Spinal cord (tissue), 9 donors: ENCODE measurements at regions not wholly inside any gene's neighbourhood (a gene's known extent, or its start where the extent isn't known, plus 50 kb on each side); places are given as distances from the start of the nearest gene placed in this dataset.
A peak's percentile ranks its signal among the peaks of the same experiment; 100 is the strongest.
"Not testable (repeated sequence)": the region's sequence is repeated elsewhere in the genome, so short reads cannot be mapped to it uniquely, and the experiment has no call there.

ENCODE experiments used
- DNase-seq, 6 donors: peaks; one replicate each; pipeline versions ENCODE4 v3.0.0 to v3.0.0-alpha.2; 2013 to 2015; ENCODE audit warnings: low spot score in 6 of 6, low read depth in 4 of 6
- H3K27ac ChIP-seq: one replicate; pipeline ENCODE4 v1.5.1; 2013; ENCODE audit warnings: low read depth, low read length, control low read depth
- H3K27me3 ChIP-seq: one replicate; pipeline ENCODE4 v1.6.1; 2013; ENCODE audit warnings: low read length; ENCODE audit not compliant: control insufficient read depth, insufficient read depth
- H3K36me3 ChIP-seq: one replicate; pipeline ENCODE4 v1.6.1; 2013; ENCODE audit warnings: low read length; ENCODE audit not compliant: control insufficient read depth, insufficient read depth
- H3K4me1 ChIP-seq: one replicate; pipeline ENCODE4 v1.6.1; 2013; ENCODE audit warnings: low read length; ENCODE audit not compliant: control insufficient read depth, insufficient read depth
- H3K4me3 ChIP-seq: one replicate; pipeline ENCODE4 v1.5.1; 2013; ENCODE audit warnings: low read depth, low read length, control low read depth
- H3K9me3 ChIP-seq: one replicate; pipeline ENCODE4 v1.6.1; 2013; ENCODE audit warnings: low read length; ENCODE audit not compliant: control insufficient read depth, insufficient read depth
- WGBS: methylation state at CpG from one replicate; pipeline ENCODE4 v1.1.5; 2013; ENCODE audit warnings: missing lambda C conversion rate; ENCODE audit not compliant: insufficient coverage; 5-methylcytosine and 5-hydroxymethylcytosine counted together
- donor health status: healthy.

DNA sequence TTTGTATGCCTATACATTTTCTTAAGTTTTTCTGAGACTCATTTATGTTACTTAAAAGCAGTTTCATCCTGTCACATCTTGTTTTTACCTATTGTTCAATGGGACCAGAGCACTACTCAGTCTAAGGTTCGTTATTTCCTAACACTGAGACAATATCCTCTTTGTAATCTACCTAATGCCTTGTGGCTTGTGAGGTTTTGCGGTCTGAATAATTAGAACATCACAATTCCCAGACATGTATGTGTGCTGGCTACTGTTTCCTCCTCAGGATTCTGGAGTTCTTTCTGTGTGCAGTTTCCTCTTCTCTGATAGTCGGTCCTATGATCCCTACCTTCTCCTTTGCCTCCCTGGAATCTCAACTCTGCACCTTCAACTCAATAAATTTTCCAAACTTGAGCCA, 620.2 kb downstream of the ANKRD7 start:
- Histone ChIP-seq H3K4me3 (no peak overlapping the region), H3K36me3 (no peaks in the 10 kb centered on the region), H3K27me3 (no peaks in the 10 kb centered on the region), H3K9me3 (no peaks in the 10 kb centered on the region), H3K27ac (no peak overlapping the region), H3K4me1 (no peaks in the 10 kb centered on the region)
- WGBS, result 80% methylated on average over 1 of the region's 3 CpGs
- no peak for DNase-seq

DNA sequence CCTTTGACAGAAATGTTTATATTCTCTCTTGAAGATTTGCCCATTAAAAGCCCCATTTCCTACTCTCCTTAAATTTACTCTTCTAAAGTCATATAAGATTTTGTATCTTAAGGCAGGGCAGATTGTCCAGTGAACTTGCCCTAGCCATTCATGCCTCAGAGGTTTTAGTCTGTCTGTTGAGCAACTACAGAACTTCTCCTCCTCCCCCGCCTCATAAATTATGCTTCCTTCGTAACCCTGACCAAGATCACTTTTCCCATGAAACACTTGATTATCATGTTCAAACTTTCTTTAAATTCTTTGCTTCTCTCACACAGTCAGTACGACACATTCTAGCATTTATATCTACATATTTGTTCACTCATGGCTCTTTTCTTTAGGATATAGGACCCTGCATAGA, 621.3 kb downstream of the ANKRD7 start:
- Histone ChIP-seq H3K4me3 (no peak overlapping the region), H3K4me1 (no peaks in the 10 kb centered on the region), H3K27me3 (no peaks in the 10 kb centered on the region), H3K36me3 (no peaks in the 10 kb centered on the region), H3K9me3 (no peaks in the 10 kb centered on the region), H3K27ac (no peak overlapping the region)
- WGBS, result 100% methylated on average over 2 of the region's 3 CpGs
- no peak for DNase-seq

- no peak overlapping the region for H3K27ac ChIP-seq
- H3K9me3 ChIP-seq, result no peaks in the 10 kb centered on the region
- no peak overlapping the region for H3K4me3 ChIP-seq
- no peaks in the 10 kb centered on the region for H3K36me3 ChIP-seq
- no peaks in the 10 kb centered on the region for H3K27me3 ChIP-seq
- no peak for DNase-seq
- H3K4me1 ChIP-seq, result no peaks in the 10 kb centered on the region
Measured at GRCh38 chr7:118846977-118847376, 622.5 kb downstream of the ANKRD7 start.

- H3K4me3 ChIP-seq, result no peak overlapping the region
- no peaks in the 10 kb centered on the region for H3K27me3 ChIP-seq
- DNase-seq, result peak in 1 of 6 donors; percentile 30
- no peaks in the 10 kb centered on the region for H3K9me3 ChIP-seq
- H3K36me3 ChIP-seq, result no peaks in the 10 kb centered on the region
- 50% methylated on average over 1 of the region's 3 CpGs for WGBS
- no peak overlapping the region for H3K27ac ChIP-seq
- H3K4me1 ChIP-seq, result no peaks in the 10 kb centered on the region
Measured at GRCh38 chr7:118855290-118855689, 630.8 kb downstream of the ANKRD7 start.

- Histone ChIP-seq H3K27me3 (no peaks in the 10 kb centered on the region), H3K4me1 (no peaks in the 10 kb centered on the region), H3K36me3 (no peaks in the 10 kb centered on the region), H3K9me3 (no peaks in the 10 kb centered on the region), H3K4me3 (no peak overlapping the region), H3K27ac (no peak overlapping the region)
- no peak for DNase-seq
- 90% methylated on average over 42 of the region's 49 CpGs for WGBS
Measured at GRCh38 chr7:118858651-118859149, 634.2 kb downstream of the ANKRD7 start.

DNA sequence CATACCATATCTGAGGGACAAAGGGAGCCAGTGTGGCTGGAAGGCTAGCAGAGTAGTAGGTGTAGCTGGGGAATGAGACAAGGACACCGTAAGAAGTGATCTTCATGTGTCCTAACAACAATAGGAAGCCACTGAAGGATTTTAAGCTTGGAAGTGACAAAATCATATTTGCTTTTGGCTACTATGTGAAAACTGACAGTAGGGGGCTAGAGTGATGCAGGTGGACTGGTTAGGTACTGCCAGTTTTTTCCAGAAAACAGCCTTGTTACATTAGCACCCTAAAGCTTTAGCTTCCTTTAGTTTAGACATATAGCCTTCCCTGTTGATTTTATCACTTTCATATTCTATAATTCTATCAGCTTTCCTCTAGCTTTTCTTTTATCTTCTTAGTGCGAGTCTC, 637.1 kb downstream of the ANKRD7 start:
- no peaks in the 10 kb centered on the region for H3K36me3 ChIP-seq
- no peak overlapping the region for H3K27ac ChIP-seq
- H3K4me3 ChIP-seq, result no peak overlapping the region
- H3K4me1 ChIP-seq, result no peaks in the 10 kb centered on the region
- 100% methylated on average over 2 of the region's 2 CpGs for WGBS
- no peaks in the 10 kb centered on the region for H3K9me3 ChIP-seq
- H3K27me3 ChIP-seq, result no peaks in the 10 kb centered on the region
- peak in 1 of 6 donors; percentile 19 for DNase-seq

GRCh38 chr7:118862740-118863139, 638.2 kb downstream of the ANKRD7 start:
- no peak for DNase-seq
- Histone ChIP-seq H3K27ac (no peak overlapping the region), H3K4me3 (no peak overlapping the region), H3K9me3 (no peaks in the 10 kb centered on the region), H3K36me3 (no peaks in the 10 kb centered on the region), H3K4me1 (no peaks in the 10 kb centered on the region), H3K27me3 (no peaks in the 10 kb centered on the region)
- WGBS, result no CpG with 5 or more reads among the region's 1 CpG

- no peaks in the 10 kb centered on the region for H3K36me3 ChIP-seq
- WGBS, result 80% methylated on average over 1 of the region's 2 CpGs
Measured at GRCh38 chr7:118863966-118864365, 639.5 kb downstream of the ANKRD7 start.

DNA sequence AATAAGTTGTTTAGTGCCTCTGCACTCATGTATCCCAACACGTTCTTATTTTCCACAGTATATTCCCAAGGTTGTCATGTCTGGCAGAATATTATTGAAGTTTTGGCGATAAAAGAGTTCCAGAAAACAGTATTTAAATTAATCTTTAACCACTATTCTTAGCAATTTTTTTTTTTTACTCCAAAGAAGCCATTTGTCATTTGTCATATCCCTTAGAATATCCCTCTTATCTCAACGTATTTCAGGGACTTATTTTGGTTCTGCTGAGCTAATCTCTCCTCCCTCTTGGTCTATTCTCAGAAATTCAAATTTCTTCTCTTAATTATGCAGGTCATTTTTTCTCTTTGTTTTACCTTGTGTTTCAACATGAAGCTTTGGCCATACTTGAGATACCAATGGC, 643.4 kb downstream of the ANKRD7 start:
- Histone ChIP-seq H3K36me3 (no peaks in the 10 kb centered on the region), H3K4me3 (no peak overlapping the region), H3K9me3 (no peaks in the 10 kb centered on the region), H3K27me3 (no peaks in the 10 kb centered on the region), H3K27ac (no peak overlapping the region), H3K4me1 (no peaks in the 10 kb centered on the region)
- no peak for DNase-seq
- 86% methylated on average over 1 of the region's 3 CpGs for WGBS

More at GRCh38 chr7:118863966-118864365, 639.5 kb downstream of the ANKRD7 start:
- Histone ChIP-seq H3K27ac (no peak overlapping the region), H3K4me1 (no peaks in the 10 kb centered on the region), H3K9me3 (no peaks in the 10 kb centered on the region), H3K4me3 (no peak overlapping the region), H3K27me3 (no peaks in the 10 kb centered on the region)
- peak in 1 of 6 donors; percentile 19 for DNase-seq

GRCh38 chr7:118869141-118869540, 644.6 kb downstream of the ANKRD7 start:
- H3K4me3 ChIP-seq, H3K27ac ChIP-seq, DNase-seq, H3K9me3 ChIP-seq, H3K27me3 ChIP-seq, H3K36me3 ChIP-seq, H3K4me1 ChIP-seq: not testable (repeated sequence)
- WGBS, result no CpG with 5 or more reads among the region's 2 CpGs
